ENCODE measurements at regions not wholly inside any gene's neighbourhood (a gene's known extent, or its start where the extent isn't known, plus 50 kb on each side); places are given as distances from the start of the nearest gene placed in this dataset.

- Histone ChIP-seq H3K27ac (ENCODE audit: low read depth, low read length) (no peak overlapping the region), H3K4me3 (ENCODE audit: insufficient read depth, low read depth, low read length) (no peak overlapping the region), H3K9me3 (ENCODE audit: insufficient read depth, low read depth, low read length) (no peaks in the 10 kb centered on the region), H3K36me3 (ENCODE audit: insufficient read depth, low read length) (no peaks in the 10 kb centered on the region), H4K20me1 (ENCODE audit: insufficient read depth, low read length) (no peaks in the 10 kb centered on the region), H3K9ac (ENCODE audit: low read length) (no peak overlapping the region), H3K27me3 (ENCODE audit: insufficient read depth, low read length) (no peaks in the 10 kb centered on the region), H3K4me1 (ENCODE audit: insufficient read depth, low read length) (no peaks in the 10 kb centered on the region), H3K4me2 (ENCODE audit: low read length) (no peak overlapping the region), H2AFZ (ENCODE audit: low read depth, low read length) (no peak overlapping the region), H3K79me2 (ENCODE audit: insufficient read depth, low read length) (no peaks in the 10 kb centered on the region)
- H3K36me3 Mint-ChIP-seq (ENCODE audit: low read depth, unreplicated experiment) = no peaks in the 10 kb centered on the region
- H3K4me1 Mint-ChIP-seq (ENCODE audit: low read depth, unreplicated experiment) = peaks cover 3% of the 10 kb centered on the region
- no peak overlapping the region for H3K4me3 Mint-ChIP-seq (ENCODE audit: unreplicated experiment)
- FAIRE-seq (no peak), DNase-seq (ENCODE audit: low read depth) (no peak)
- peaks cover 3% of the 10 kb centered on the region for H3K9me3 Mint-ChIP-seq (ENCODE audit: unreplicated experiment)
- no peak overlapping the region for H3K27ac Mint-ChIP-seq (ENCODE audit: unreplicated experiment)
- no peak for TF ChIP-seq CTCF (IDR thresholded peaks at IDR 0.05; ENCODE audit: insufficient read depth, low read depth, low read length)
- TF ChIP-seq EZH2 (IDR thresholded peaks at IDR 0.05; ENCODE audit: insufficient read depth, low read length) = no peak
- H3K27me3 Mint-ChIP-seq (ENCODE audit: low read depth, unreplicated experiment) = no peaks in the 10 kb centered on the region
Observed at GRCh38 chrX:28329156-28329555, 258.1 kb upstream of the IL1RAPL1 start.

- Mint-ChIP-seq H3K4me3 (ENCODE audit: unreplicated experiment) (no peak overlapping the region), H3K4me1 (ENCODE audit: low read depth, unreplicated experiment) (peaks cover 6% of the 10 kb centered on the region), H3K27ac (ENCODE audit: unreplicated experiment) (no peak overlapping the region), H3K36me3 (ENCODE audit: low read depth, unreplicated experiment) (no peaks in the 10 kb centered on the region), H3K9me3 (ENCODE audit: unreplicated experiment) (peaks cover 3% of the 10 kb centered on the region), H3K27me3 (ENCODE audit: low read depth, unreplicated experiment) (no peaks in the 10 kb centered on the region)
- Histone ChIP-seq H3K79me2 (ENCODE audit: insufficient read depth, low read length) (no peaks in the 10 kb centered on the region), H3K4me3 (ENCODE audit: insufficient read depth, low read depth, low read length) (no peak overlapping the region), H3K9ac (ENCODE audit: low read length) (no peak overlapping the region), H3K4me1 (ENCODE audit: insufficient read depth, low read length) (no peaks in the 10 kb centered on the region), H3K9me3 (ENCODE audit: insufficient read depth, low read depth, low read length) (no peaks in the 10 kb centered on the region), H3K27ac (ENCODE audit: low read depth, low read length) (no peak overlapping the region), H3K36me3 (ENCODE audit: insufficient read depth, low read length) (no peaks in the 10 kb centered on the region), H4K20me1 (ENCODE audit: insufficient read depth, low read length) (no peaks in the 10 kb centered on the region), H2AFZ (ENCODE audit: low read depth, low read length) (no peak overlapping the region), H3K4me2 (ENCODE audit: low read length) (no peak overlapping the region), H3K27me3 (ENCODE audit: insufficient read depth, low read length) (no peaks in the 10 kb centered on the region)
- no peak for DNase-seq (ENCODE audit: low read depth)
- no peak for FAIRE-seq
- no peak for TF ChIP-seq CTCF (IDR thresholded peaks at IDR 0.05; ENCODE audit: insufficient read depth, low read depth, low read length)
- TF ChIP-seq EZH2 (IDR thresholded peaks at IDR 0.05; ENCODE audit: insufficient read depth, low read length) = no peak
Observed at GRCh38 chrX:28324321-28324721, 262.9 kb upstream of the IL1RAPL1 start.

GRCh38 chrX:28321286-28321685, 266.0 kb upstream of the IL1RAPL1 start:
- Histone ChIP-seq H4K20me1 (ENCODE audit: insufficient read depth, low read length) (no peaks in the 10 kb centered on the region), H2AFZ (ENCODE audit: low read depth, low read length) (no peak overlapping the region), H3K36me3 (ENCODE audit: insufficient read depth, low read length) (no peaks in the 10 kb centered on the region), H3K79me2 (ENCODE audit: insufficient read depth, low read length) (no peaks in the 10 kb centered on the region), H3K27me3 (ENCODE audit: insufficient read depth, low read length) (no peaks in the 10 kb centered on the region), H3K4me2 (ENCODE audit: low read length) (no peak overlapping the region), H3K4me3 (ENCODE audit: insufficient read depth, low read depth, low read length) (no peak overlapping the region), H3K27ac (ENCODE audit: low read depth, low read length) (no peak overlapping the region), H3K4me1 (ENCODE audit: insufficient read depth, low read length) (no peaks in the 10 kb centered on the region), H3K9ac (ENCODE audit: low read length) (no peak overlapping the region), H3K9me3 (ENCODE audit: insufficient read depth, low read depth, low read length) (no peaks in the 10 kb centered on the region)
- Mint-ChIP-seq H3K4me1 (ENCODE audit: low read depth, unreplicated experiment) (peaks cover 6% of the 10 kb centered on the region), H3K27me3 (ENCODE audit: low read depth, unreplicated experiment) (no peaks in the 10 kb centered on the region), H3K4me3 (ENCODE audit: unreplicated experiment) (no peak overlapping the region), H3K9me3 (ENCODE audit: unreplicated experiment) (no peaks in the 10 kb centered on the region), H3K27ac (ENCODE audit: unreplicated experiment) (no peak overlapping the region), H3K36me3 (ENCODE audit: low read depth, unreplicated experiment) (no peaks in the 10 kb centered on the region)
- no peak for FAIRE-seq
- TF ChIP-seq EZH2 (IDR thresholded peaks at IDR 0.05; ENCODE audit: insufficient read depth, low read length) (no peak), CTCF (IDR thresholded peaks at IDR 0.05; ENCODE audit: insufficient read depth, low read depth, low read length) (no peak)
- DNase-seq (ENCODE audit: low read depth) = no peak
